H1 (cell line): ENCODE measurements at regions not wholly inside any gene's neighbourhood (a gene's known extent, or its start where the extent isn't known, plus 50 kb on each side); places are given as distances from the start of the nearest gene placed in this dataset.

ENCODE experiments used
- CTCF ChIA-PET: fragments of 300-600 bp; sonication (Branson Sonifier 250); formaldehyde crosslinking; loops from one replicate; lab custom pipeline; 2021; ENCODE audit not compliant: partially characterized antibody; lab: Charles Lee
- POLR2A ChIA-PET: fragments of 300-600 bp; sonication (Branson Sonifier 250); formaldehyde crosslinking; loops from one replicate; lab custom pipeline; 2021; ENCODE audit warnings: inconsistent platforms; ENCODE audit not compliant: partially characterized antibody; lab: Charles Lee
- DNase-seq, 2 experiments: peaks; one replicate each; pipeline versions ENCODE4 v3.0.0 to v3.0.0-alpha.2; 2010 to 2022; ENCODE audit warnings: low spot score in 2 of 2, low read depth in 1 of 2, mixed read lengths in 1 of 2
- FAIRE-seq: peaks from 2 replicates; lab custom pipeline; 2011; peaks lifted over from hg19 to GRCh38; lab: Jason Lieb, UNC
- H2AFZ ChIP-seq: 2 replicates; pipeline ENCODE4 v1.8.1; 2012; ENCODE audit warnings: low read length, inconsistent platforms
- H2AK5ac ChIP-seq: 2 replicates; pipeline ENCODE4 v1.6.1; 2013; ENCODE audit warnings: low read depth, low read length
- H2BK120ac ChIP-seq: replicated peaks from 2 replicates; pipeline ENCODE3; 2013; ENCODE audit warnings: low read depth, low read length, inconsistent platforms
- H2BK12ac ChIP-seq: 2 replicates; pipeline ENCODE4 v1.6.1; 2013; ENCODE audit warnings: low read depth, low read length
- H2BK15ac ChIP-seq: 2 replicates; pipeline ENCODE4 v1.6.1; 2013; ENCODE audit warnings: low read length
- H2BK20ac ChIP-seq: 2 replicates; pipeline ENCODE4 v1.6.1; 2013; ENCODE audit warnings: low read length
- H2BK5ac ChIP-seq: 2 replicates; pipeline ENCODE4 v1.6.1; 2013; ENCODE audit warnings: low read depth, low read length
- H3K14ac ChIP-seq: 2 replicates; pipeline ENCODE4 v1.6.1; 2013; ENCODE audit warnings: inconsistent platforms; ENCODE audit not compliant: insufficient read length
- H3K18ac ChIP-seq: 2 replicates; pipeline ENCODE4 v1.6.1; 2013; ENCODE audit warnings: low read length; ENCODE audit errors: extremely low read depth
- H3K23ac ChIP-seq: 2 replicates; pipeline ENCODE4 v1.6.1; 2013; ENCODE audit warnings: inconsistent platforms; ENCODE audit not compliant: insufficient read length
- H3K23me2 ChIP-seq: 2 replicates; pipeline ENCODE4 v1.6.1; 2013; ENCODE audit warnings: low read depth, low read length
- H3K27ac ChIP-seq: 2 replicates; pipeline ENCODE4 v1.6.1; 2011; ENCODE audit warnings: low read depth, low read length, inconsistent platforms
- H3K27me3 ChIP-seq, 4 experiments: replicated peaks in 1 of 4; 1 replicate in 1 of 4; 2 replicates in 3 of 4; pipeline versions ENCODE4 v1.6.1 to v1.8.1; 2011 to 2013; ENCODE audit warnings: low read length in 3 of 4, mild to moderate bottlenecking in 3 of 4, inconsistent platforms in 2 of 4, mixed read lengths in 2 of 4, moderate library complexity in 1 of 4; ENCODE audit not compliant: control insufficient read depth in 3 of 4, insufficient read depth in 3 of 4; ENCODE audit errors: extremely low read depth in 1 of 4
- H3K36me3 ChIP-seq, 4 experiments: 2 replicates each; pipeline versions ENCODE4 v1.6.1 to v1.8.1; 2011 to 2013; ENCODE audit warnings: mild to moderate bottlenecking in 4 of 4, low read length in 3 of 4, moderate library complexity in 2 of 4, control low read depth in 1 of 4, inconsistent platforms in 1 of 4; ENCODE audit not compliant: insufficient read depth in 4 of 4, control insufficient read depth in 2 of 4
- H3K4ac ChIP-seq: replicated peaks from 2 replicates; pipeline ENCODE3; 2013; ENCODE audit warnings: low read length, low read depth, mixed read lengths, inconsistent platforms; ENCODE audit not compliant: insufficient read length
- H3K4me1 ChIP-seq, 4 experiments: replicated peaks in 1 of 4; 1 replicate in 1 of 4; 2 replicates in 3 of 4; pipeline versions ENCODE4 v1.6.1 to v1.8.1; 2011 to 2013; ENCODE audit warnings: low read length in 3 of 4, inconsistent platforms in 2 of 4, mixed read lengths in 1 of 4; ENCODE audit not compliant: insufficient read depth in 4 of 4, control insufficient read depth in 3 of 4
- H3K4me2 ChIP-seq, 2 experiments: 2 replicates each; pipeline versions ENCODE4 v1.6.1 to v1.8.1; 2011 to 2013; ENCODE audit warnings: low read depth in 2 of 2, low read length in 2 of 2, control low read depth in 1 of 2, inconsistent platforms in 1 of 2, mild to moderate bottlenecking in 1 of 2; ENCODE audit not compliant: insufficient read depth in 1 of 2
- H3K4me3 ChIP-seq, 4 experiments: fragments of 200-600, 300-600 bp in 1 of 4; sonication (generic), shearing (Covaris generic), sonication (Bioruptor Twin) in 1 of 4; 2 replicates each; pipeline versions ENCODE4 v1.5.1 to v1.8.1; 2011 to 2016; ENCODE audit warnings: low read length in 4 of 4, low read depth in 3 of 4, control low read depth in 2 of 4, inconsistent platforms in 2 of 4, mild to moderate bottlenecking in 2 of 4, mixed read lengths in 1 of 4, moderate library complexity in 1 of 4; ENCODE audit not compliant: insufficient read depth in 2 of 4; ENCODE audit errors: extremely low read depth in 1 of 4
- H3K56ac ChIP-seq: replicated peaks from 2 replicates; pipeline ENCODE3; 2013; ENCODE audit warnings: low read depth, mild to moderate bottlenecking, mixed read lengths, low read length, inconsistent platforms; ENCODE audit not compliant: insufficient read length
- H3K79me1 ChIP-seq: 2 replicates; pipeline ENCODE4 v1.6.1; 2013; ENCODE audit warnings: low read depth, low read length, control low read depth
- H3K79me2 ChIP-seq, 2 experiments: 2 replicates each; pipeline versions ENCODE4 v1.6.1 to v1.8.1; 2012 to 2013; ENCODE audit warnings: low read length in 2 of 2, mild to moderate bottlenecking in 2 of 2, inconsistent platforms in 1 of 2; ENCODE audit not compliant: insufficient read depth in 2 of 2, control insufficient read depth in 1 of 2
- H3K9ac ChIP-seq, 4 experiments: replicated peaks in 1 of 4; 1 replicate in 1 of 4; 2 replicates in 3 of 4; pipeline versions ENCODE4 v1.6.1 to v1.8.1; 2011 to 2013; ENCODE audit warnings: low read depth in 3 of 4, low read length in 3 of 4, control low read depth in 2 of 4, mild to moderate bottlenecking in 2 of 4, moderate library complexity in 2 of 4, inconsistent platforms in 1 of 4; ENCODE audit errors: extremely low read depth in 1 of 4
- H3K9me3 ChIP-seq, 2 experiments: 2 replicates each; pipeline versions ENCODE4 v1.6.1 to v1.8.1; 2012 to 2013; ENCODE audit warnings: mild to moderate bottlenecking in 2 of 2, moderate library complexity in 2 of 2, control low read depth in 1 of 2, inconsistent platforms in 1 of 2, low read depth in 1 of 2, low read length in 1 of 2, mixed read lengths in 1 of 2; ENCODE audit not compliant: insufficient read depth in 2 of 2
- H4K20me1 ChIP-seq, 2 experiments: replicated peaks in 1 of 2; 2 replicates each; pipeline versions ENCODE3 to v1.8.1; 2011 to 2013; ENCODE audit warnings: inconsistent platforms in 2 of 2, low read length in 2 of 2, mild to moderate bottlenecking in 1 of 2; ENCODE audit not compliant: insufficient read depth in 2 of 2, control insufficient read depth in 1 of 2
- H4K5ac ChIP-seq: 2 replicates; pipeline ENCODE4 v1.6.1; 2013; ENCODE audit warnings: low read length, low read depth, mixed read lengths, inconsistent platforms; ENCODE audit not compliant: insufficient read length
- H4K8ac ChIP-seq: 2 replicates; pipeline ENCODE4 v1.8.0; 2013; ENCODE audit warnings: mild to moderate bottlenecking, moderate library complexity, low read length, inconsistent platforms; ENCODE audit not compliant: insufficient read depth; ENCODE audit errors: extremely low read depth
- H4K91ac ChIP-seq: replicated peaks from 2 replicates; pipeline ENCODE3; 2013; ENCODE audit warnings: low read length, mixed read lengths, inconsistent platforms; ENCODE audit not compliant: insufficient read length
- CREB1 ChIP-seq: IDR thresholded peaks from 2 replicates; pipeline ENCODE4 v1.6.1; 2012; ENCODE audit warnings: inconsistent platforms
- POLR2A ChIP-seq, 2 experiments: IDR thresholded peaks; 1 replicate in 1 of 2; 2 replicates in 1 of 2; pipeline ENCODE4 v1.6.1; 2011; ENCODE audit warnings: low read depth in 2 of 2, low read length in 2 of 2, mild to moderate bottlenecking in 2 of 2; ENCODE audit errors: control extremely low read depth in 1 of 2
- POU5F1 ChIP-seq: IDR thresholded peaks from 2 replicates; pipeline ENCODE4 v1.6.1; 2011; ENCODE audit warnings: low read depth, mild to moderate bottlenecking, low read length, moderate library complexity
- TAF7 ChIP-seq: optimal IDR thresholded peaks from 2 replicates; pipeline ENCODE3; 2011; ENCODE audit warnings: low read depth, mild to moderate bottlenecking, inconsistent platforms, low read length, moderate library complexity, borderline replicate concordance
- WGBS, 2 experiments: shearing (Covaris generic) in 1 of 2; methylation state at CpG; one replicate each; pipeline versions ENCODE4 v1.1.6 to v1.1.7; 2013 to 2015; ENCODE audit warnings: low lambda C conversion rate in 2 of 2, mixed read lengths in 2 of 2, inconsistent platforms in 1 of 2, low coverage in 1 of 2, missing lambda C conversion rate in 1 of 2; ENCODE audit not compliant: insufficient replicate concordance in 2 of 2, insufficient coverage in 1 of 2, insufficient read length in 1 of 2; ENCODE audit errors: extremely low coverage in 1 of 2, missing lambda C conversion rate in 1 of 2; 5-methylcytosine and 5-hydroxymethylcytosine counted together

- FAIRE-seq: no peak
- no peaks in the 10 kb centered on the region for H3K79me2 ChIP-seq
- no peak overlapping the region for H3K27ac ChIP-seq
- no peaks in the 10 kb centered on the region for H3K36me3 ChIP-seq
- H3K23me2 ChIP-seq: no peaks in the 10 kb centered on the region
- H3K4ac ChIP-seq: no peak overlapping the region
- no peak overlapping the region for H2BK15ac ChIP-seq
- no peak overlapping the region for H3K4me2 ChIP-seq
- no peak overlapping the region for H4K91ac ChIP-seq
- no peak overlapping the region for H2AK5ac ChIP-seq
- POLR2A ChIA-PET: no interaction called here
- no peak overlapping the region for H3K4me3 ChIP-seq
- H3K9ac ChIP-seq: no peak overlapping the region
- no peak overlapping the region for H2AFZ ChIP-seq
- no peak overlapping the region for H3K56ac ChIP-seq
- no peak overlapping the region for H2BK5ac ChIP-seq
- no peaks in the 10 kb centered on the region for H3K79me1 ChIP-seq
- H3K14ac ChIP-seq: no peak overlapping the region
- H3K9me3 ChIP-seq: peaks cover 5 to 38% of the 10 kb centered on the region in 2 experiments; a peak in 3 of 4 replicates
- no peak overlapping the region for H3K18ac ChIP-seq
- DNase-seq: no peak
- H3K23ac ChIP-seq: no peak overlapping the region
- no peak overlapping the region for H2BK20ac ChIP-seq
- no peak overlapping the region for H2BK120ac ChIP-seq
- H4K8ac ChIP-seq: no peak overlapping the region
- peaks cover 13 to 45% (median 26%) of the 10 kb centered on the region in 4 experiments for H3K27me3 ChIP-seq
- H4K5ac ChIP-seq: no peak overlapping the region
- no peaks in the 10 kb centered on the region for H3K4me1 ChIP-seq
- H4K20me1 ChIP-seq: no peaks in the 10 kb centered on the region
- H2BK12ac ChIP-seq: no peak overlapping the region
- CTCF ChIA-PET: no interaction called here
- WGBS, 2 experiments: 48% methylated on average over 3 of the region's 3 CpGs; no CpG with 5 or more reads in 1 of the 2 experiments
- TF ChIP-seq CREB1 (no peak), POU5F1 (no peak), POLR2A (IDR thresholded peaks at IDR 0.05; ENCODE audit: control extremely low read depth in 1 of 2, low read depth in 2 of 2, low read length in 2 of 2) (no peak), TAF7 (no peak)
These were observed 111.5 kb upstream of the IGLL5 start for GRCh38 chr22:22776121-22776520.
